OCI-LY3 (cell line): ENCODE measurements at regions not wholly inside any gene's neighbourhood (a gene's known extent, or its start where the extent isn't known, plus 50 kb on each side); places are given as distances from the start of the nearest gene placed in this dataset.

ENCODE experiments used
- CTCF ChIP-seq: fragments of 200-600, 300-600 bp; sonication (generic); IDR thresholded peaks from 2 replicates; pipeline ENCODE4 v1.5.1; 2014; ENCODE audit warnings: antibody characterized with exemption, low read length, low read depth
- EZH2phosphoT487 ChIP-seq: fragments of 200-600 bp; shearing (Covaris generic); IDR thresholded peaks from 2 replicates; pipeline ENCODE4 v1.6.1; 2018; ENCODE audit warnings: antibody characterized with exemption, mixed run types, low read depth

- no peak for TF ChIP-seq CTCF
- TF ChIP-seq EZH2phosphoT487, result no peak
Observed at GRCh38 chr5:135683189-135683588, 104.4 kb upstream of the CXCL14 start.
